ENCODE measurements at regions not wholly inside any gene's neighbourhood (a gene's known extent, or its start where the extent isn't known, plus 50 kb on each side); places are given as distances from the start of the nearest gene placed in this dataset.

GRCh38 chr13:32895296-32895695 lies 120.9 kb upstream of the KL start:
- Histone ChIP-seq H3K27ac (no peak overlapping the region), H3K79me2 (ENCODE audit: insufficient read depth, low read depth) (no peaks in the 10 kb centered on the region), H3K4me2 (no peak overlapping the region), H3K9ac (no peak overlapping the region), H3K36me3 (ENCODE audit: insufficient read depth) (no peaks in the 10 kb centered on the region), H3K4me1 (ENCODE audit: low read depth, poor library complexity, severe bottlenecking) (no peaks in the 10 kb centered on the region), H3K27me3 (ENCODE audit: insufficient read depth, low read depth) (no peaks in the 10 kb centered on the region), H4K20me1 (ENCODE audit: insufficient read depth) (no peaks in the 10 kb centered on the region), H3K4me3 (IDR thresholded peaks at IDR 0.05; ENCODE audit: insufficient read depth, low read depth, low read length) (no peak overlapping the region), H2AFZ (ENCODE audit: low read depth) (no peak overlapping the region)
- no peak for TF ChIP-seq CTCF (conservative IDR thresholded peaks at IDR 0.05; ENCODE audit: low read depth, low read length)

- Histone ChIP-seq H3K27me3 (ENCODE audit: insufficient read depth, low read depth) (no peaks in the 10 kb centered on the region), H3K9ac (no peak overlapping the region), H4K20me1 (ENCODE audit: insufficient read depth) (no peaks in the 10 kb centered on the region)
Observed at GRCh38 chr13:32897296-32897695, 118.9 kb upstream of the KL start.

GRCh38 chr13:32902029-32902780 lies 114.0 kb upstream of the KL start:
- no peaks in the 10 kb centered on the region for H3K36me3 ChIP-seq (ENCODE audit: insufficient read depth)
- no peak overlapping the region for H3K4me3 ChIP-seq (IDR thresholded peaks at IDR 0.05; ENCODE audit: insufficient read depth, low read depth, low read length)
- H3K79me2 ChIP-seq (ENCODE audit: insufficient read depth, low read depth) = no peaks in the 10 kb centered on the region
- no peak overlapping the region for H3K27ac ChIP-seq
- H3K9ac ChIP-seq = no peak overlapping the region
- no peaks in the 10 kb centered on the region for H3K4me1 ChIP-seq (ENCODE audit: low read depth, poor library complexity, severe bottlenecking)
- no peaks in the 10 kb centered on the region for H4K20me1 ChIP-seq (ENCODE audit: insufficient read depth)
- no peak overlapping the region for H3K4me2 ChIP-seq
- H3K27me3 ChIP-seq (ENCODE audit: insufficient read depth, low read depth) = no peaks in the 10 kb centered on the region
- H2AFZ ChIP-seq (ENCODE audit: low read depth) = no peak overlapping the region
- no peak for TF ChIP-seq CTCF (conservative IDR thresholded peaks at IDR 0.05; ENCODE audit: low read depth, low read length)

More at GRCh38 chr13:32897296-32897695, 118.9 kb upstream of the KL start:
- Histone ChIP-seq H3K4me2 (no peak overlapping the region), H3K4me3 (IDR thresholded peaks at IDR 0.05; ENCODE audit: insufficient read depth, low read depth, low read length) (no peak overlapping the region), H3K27ac (no peak overlapping the region), H3K36me3 (ENCODE audit: insufficient read depth) (no peaks in the 10 kb centered on the region), H3K79me2 (ENCODE audit: insufficient read depth, low read depth) (no peaks in the 10 kb centered on the region), H3K4me1 (ENCODE audit: low read depth, poor library complexity, severe bottlenecking) (no peaks in the 10 kb centered on the region), H2AFZ (ENCODE audit: low read depth) (no peak overlapping the region)
- no peak for TF ChIP-seq CTCF (conservative IDR thresholded peaks at IDR 0.05; ENCODE audit: low read depth, low read length)

- no peak overlapping the region for H3K4me3 ChIP-seq (IDR thresholded peaks at IDR 0.05; ENCODE audit: insufficient read depth, low read depth, low read length)
Observed at GRCh38 chr13:32902874-32903273, 113.3 kb upstream of the KL start.

More at GRCh38 chr13:32902874-32903273, 113.3 kb upstream of the KL start:
- no peak for TF ChIP-seq CTCF (conservative IDR thresholded peaks at IDR 0.05; ENCODE audit: low read depth, low read length)
- H3K27me3 ChIP-seq (ENCODE audit: insufficient read depth, low read depth) = no peaks in the 10 kb centered on the region
- no peak overlapping the region for H3K9ac ChIP-seq
- H3K36me3 ChIP-seq (ENCODE audit: insufficient read depth) = no peaks in the 10 kb centered on the region
- no peak overlapping the region for H3K27ac ChIP-seq
- no peaks in the 10 kb centered on the region for H3K79me2 ChIP-seq (ENCODE audit: insufficient read depth, low read depth)
- no peak overlapping the region for H3K4me2 ChIP-seq
- H3K4me1 ChIP-seq (ENCODE audit: low read depth, poor library complexity, severe bottlenecking) = no peaks in the 10 kb centered on the region
- H2AFZ ChIP-seq (ENCODE audit: low read depth) = no peak overlapping the region
- H4K20me1 ChIP-seq (ENCODE audit: insufficient read depth) = no peaks in the 10 kb centered on the region

Data from KMS-11 (cell line).